ENCODE measurements at regions not wholly inside any gene's neighbourhood (a gene's known extent, or its start where the extent isn't known, plus 50 kb on each side); places are given as distances from the start of the nearest gene placed in this dataset.

GRCh38 chr7:26514633-26515032 is 223.0 kb downstream of the SNX10 start:
- in situ Hi-C loops (cut with MboI) = loop anchor here (25.0 kb wide), 2 partner anchors 627 to 648 kb away; partner anchors contain the start of genes HOXA10, HOXA3, HOXA7 and HOXA9
- intact Hi-C loops (cut with micrococcal nuclease) = no loop called here
- CTCF ChIA-PET (ENCODE audit: low intra/inter-chr PET ratio) = no interaction called here
- Histone ChIP-seq H3K4me1 (replicated peaks in 1 of 2; ENCODE audit: control insufficient read depth in 2 of 2, insufficient read depth in 2 of 2, low read length in 2 of 2) (peaks cover 23 to 28% of the 10 kb centered on the region in 2 experiments), H3K27ac (ENCODE audit: extremely low read depth, low read depth, low read length) (no peak overlapping the region), H3K9me1 (ENCODE audit: control insufficient read depth, insufficient read depth, low read length) (no peaks in the 10 kb centered on the region), H3K9me3 (replicated peaks; ENCODE audit: control insufficient read depth, insufficient read depth, low read depth, low read length) (no peaks in the 10 kb centered on the region), H4K20me1 (replicated peaks; ENCODE audit: control insufficient read depth, insufficient read depth, low read length) (no peaks in the 10 kb centered on the region), H3K79me2 (ENCODE audit: control insufficient read depth, insufficient read depth, low read length) (no peaks in the 10 kb centered on the region), H3K36me3 (ENCODE audit: control insufficient read depth, insufficient read depth, low read length) (no peaks in the 10 kb centered on the region), H3K27me3 (ENCODE audit: control insufficient read depth in 2 of 2, insufficient read depth in 2 of 2, low read length in 2 of 2) (peaks cover 19 to 26% of the 10 kb centered on the region in 2 experiments; a peak in 4 of 5 replicates), H2AFZ (ENCODE audit: low read depth, low read length) (no peak overlapping the region), H3K9ac (ENCODE audit: insufficient read depth in 1 of 2, low read depth in 2 of 2, low read length in 2 of 2) (no peak overlapping the region), H3K4me3 (no peak overlapping the region), H3K4me2 (ENCODE audit: insufficient read depth, low read length) (no peak overlapping the region)
- no TSS peak for BruUV-seq (replicated peaks)
- TF ChIP-seq CCNT2 (IDR thresholded peaks at IDR 0.05; ENCODE audit: borderline replicate concordance, extremely low read depth, insufficient read length, low read depth, low read length) (no peak), ZNF253 (CRISPR knock-in tag; conservative IDR thresholded peaks at IDR 0.05) (no peak), NCOA6 (IDR thresholded peaks at IDR 0.05) (no peak), DNMT1 (IDR thresholded peaks at IDR 0.05) (no peak), GATA2 (CRISPR knock-in tag; IDR thresholded peaks at IDR 0.05) (no peak), MTA2 (IDR thresholded peaks at IDR 0.05; ENCODE audit: low read depth) (no peak), ILK (tag; IDR thresholded peaks at IDR 0.05; ENCODE audit: borderline replicate concordance, low read depth) (no peak), PBX2 (CRISPR knock-in tag; IDR thresholded peaks at IDR 0.05; ENCODE audit: low read depth) (no peak), PBX2 (tag; conservative IDR thresholded peaks at IDR 0.05; ENCODE audit: low read depth) (no peak), CREM (IDR thresholded peaks at IDR 0.05; ENCODE audit: low read depth) (no peak), GABPB2 (CRISPR knock-in tag; conservative IDR thresholded peaks at IDR 0.05) (no peak), GATAD2B (IDR thresholded peaks at IDR 0.05; ENCODE audit: borderline replicate concordance) (no peak), ZNF311 (CRISPR knock-in tag; IDR thresholded peaks at IDR 0.05) (no peak), ZNF174 (CRISPR knock-in tag; IDR thresholded peaks at IDR 0.05) (no peak), CHD1 (IDR thresholded peaks at IDR 0.05; ENCODE audit: low read length) (no peak), PPARD (CRISPR knock-in tag; IDR thresholded peaks at IDR 0.05) (no peak)
- TF ChIP-seq, protein P1, sequence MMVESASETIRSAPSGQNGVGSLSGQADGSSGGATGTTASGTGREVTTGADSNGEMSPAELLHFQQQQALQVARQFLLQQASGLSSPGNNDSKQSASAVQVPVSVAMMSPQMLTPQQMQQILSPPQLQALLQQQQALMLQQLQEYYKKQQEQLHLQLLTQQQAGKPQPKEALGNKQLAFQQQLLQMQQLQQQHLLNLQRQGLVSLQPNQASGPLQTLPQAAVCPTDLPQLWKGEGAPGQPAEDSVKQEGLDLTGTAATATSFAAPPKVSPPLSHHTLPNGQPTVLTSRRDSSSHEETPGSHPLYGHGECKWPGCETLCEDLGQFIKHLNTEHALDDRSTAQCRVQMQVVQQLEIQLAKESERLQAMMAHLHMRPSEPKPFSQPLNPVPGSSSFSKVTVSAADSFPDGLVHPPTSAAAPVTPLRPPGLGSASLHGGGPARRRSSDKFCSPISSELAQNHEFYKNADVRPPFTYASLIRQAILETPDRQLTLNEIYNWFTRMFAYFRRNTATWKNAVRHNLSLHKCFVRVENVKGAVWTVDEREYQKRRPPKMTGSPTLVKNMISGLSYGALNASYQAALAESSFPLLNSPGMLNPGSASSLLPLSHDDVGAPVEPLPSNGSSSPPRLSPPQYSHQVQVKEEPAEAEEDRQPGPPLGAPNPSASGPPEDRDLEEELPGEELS (CRISPR knock-in tag; IDR thresholded peaks at IDR 0.05; ENCODE audit: borderline replicate concordance) = no peak
- WGBS (ENCODE audit: insufficient coverage, low coverage, missing lambda C conversion rate) = 8% methylated on average over 5 of the region's 5 CpGs
- no peak for ATAC-seq
- POLR2A ChIA-PET = interaction anchor here (0.6 to 0.7 kb wide), 2 partner anchors 16 to 70 kb away, joined by 3 read pairs; no protein-coding TSS in a partner anchor
- FAIRE-seq = no peak
- no peak for DNase-seq (ENCODE audit: extremely low read depth in 1 of 4, low spot score in 3 of 4)

Data from K562 (cell line).